ENCODE measurements at regions not wholly inside any gene's neighbourhood (a gene's known extent, or its start where the extent isn't known, plus 50 kb on each side); places are given as distances from the start of the nearest gene placed in this dataset.

GRCh38 chr1:101166583-101167120, 70.2 kb upstream of the S1PR1 start:
- H3K9ac ChIP-seq (ENCODE audit: low read depth, low read length) = no peak overlapping the region
- H3K4me3 ChIP-seq (ENCODE audit: low read length) = no peak overlapping the region
- no peaks in the 10 kb centered on the region for H3K27me3 ChIP-seq (ENCODE audit: control insufficient read depth, insufficient read depth, low read length)
- H3K36me3 ChIP-seq (ENCODE audit: insufficient read depth, low read length) = no peaks in the 10 kb centered on the region
- H3K9me3 ChIP-seq (replicated peaks; ENCODE audit: low read length) = no peaks in the 10 kb centered on the region
- no peak overlapping the region for H3K4me2 ChIP-seq (ENCODE audit: low read length)
- no peaks in the 10 kb centered on the region for H3K4me1 ChIP-seq (ENCODE audit: control insufficient read depth, insufficient read depth, low read length)

GRCh38 chr1:101165954-101166353, 70.9 kb upstream of the S1PR1 start:
- H3K9me3 ChIP-seq (replicated peaks; ENCODE audit: low read length) = no peaks in the 10 kb centered on the region
- no peaks in the 10 kb centered on the region for H3K36me3 ChIP-seq (ENCODE audit: insufficient read depth, low read length)
- H3K4me1 ChIP-seq (ENCODE audit: control insufficient read depth, insufficient read depth, low read length) = no peaks in the 10 kb centered on the region
- H3K9ac ChIP-seq (ENCODE audit: low read depth, low read length) = no peak overlapping the region
- H3K27me3 ChIP-seq (ENCODE audit: control insufficient read depth, insufficient read depth, low read length) = no peaks in the 10 kb centered on the region
- no peak overlapping the region for H3K4me2 ChIP-seq (ENCODE audit: low read length)
- H3K4me3 ChIP-seq (ENCODE audit: low read length) = no peak overlapping the region

- no peaks in the 10 kb centered on the region for H3K4me1 ChIP-seq (ENCODE audit: control insufficient read depth, insufficient read depth, low read length)
- H3K9ac ChIP-seq (ENCODE audit: low read depth, low read length) = no peak overlapping the region
- H3K36me3 ChIP-seq (ENCODE audit: insufficient read depth, low read length) = no peaks in the 10 kb centered on the region
- H3K4me3 ChIP-seq (ENCODE audit: low read length) = no peak overlapping the region
- H3K27me3 ChIP-seq (ENCODE audit: control insufficient read depth, insufficient read depth, low read length) = no peaks in the 10 kb centered on the region
- H3K4me2 ChIP-seq (ENCODE audit: low read length) = no peak overlapping the region
- H3K9me3 ChIP-seq (replicated peaks; ENCODE audit: low read length) = no peaks in the 10 kb centered on the region
Measured at GRCh38 chr1:101165532-101165931, 71.3 kb upstream of the S1PR1 start.

- no peaks in the 10 kb centered on the region for H3K9me3 ChIP-seq (replicated peaks; ENCODE audit: low read length)
- H3K36me3 ChIP-seq (ENCODE audit: insufficient read depth, low read length) = no peaks in the 10 kb centered on the region
- H3K27me3 ChIP-seq (ENCODE audit: control insufficient read depth, insufficient read depth, low read length) = no peaks in the 10 kb centered on the region
- no peaks in the 10 kb centered on the region for H3K4me1 ChIP-seq (ENCODE audit: control insufficient read depth, insufficient read depth, low read length)
- no peak overlapping the region for H3K9ac ChIP-seq (ENCODE audit: low read depth, low read length)
- H3K4me2 ChIP-seq (ENCODE audit: low read length) = no peak overlapping the region
- no peak overlapping the region for H3K4me3 ChIP-seq (ENCODE audit: low read length)
Measured at GRCh38 chr1:101164776-101165175, 72.0 kb upstream of the S1PR1 start.

- Histone ChIP-seq H3K4me2 (ENCODE audit: low read length) (no peak overlapping the region), H3K27me3 (ENCODE audit: control insufficient read depth, insufficient read depth, low read length) (no peaks in the 10 kb centered on the region), H3K4me1 (ENCODE audit: control insufficient read depth, insufficient read depth, low read length) (no peaks in the 10 kb centered on the region), H3K36me3 (ENCODE audit: insufficient read depth, low read length) (no peaks in the 10 kb centered on the region), H3K4me3 (ENCODE audit: low read length) (no peak overlapping the region), H3K9ac (ENCODE audit: low read depth, low read length) (no peak overlapping the region), H3K9me3 (replicated peaks; ENCODE audit: low read length) (no peaks in the 10 kb centered on the region)
Measured at GRCh38 chr1:101162736-101163735, 73.8 kb upstream of the S1PR1 start.

- no peaks in the 10 kb centered on the region for H3K9me3 ChIP-seq (replicated peaks; ENCODE audit: low read length)
- H3K4me3 ChIP-seq (ENCODE audit: low read length) = no peak overlapping the region
- H3K4me1 ChIP-seq (ENCODE audit: control insufficient read depth, insufficient read depth, low read length) = no peaks in the 10 kb centered on the region
- no peaks in the 10 kb centered on the region for H3K36me3 ChIP-seq (ENCODE audit: insufficient read depth, low read length)
- H3K4me2 ChIP-seq (ENCODE audit: low read length) = no peak overlapping the region
- no peaks in the 10 kb centered on the region for H3K27me3 ChIP-seq (ENCODE audit: control insufficient read depth, insufficient read depth, low read length)
- no peak overlapping the region for H3K9ac ChIP-seq (ENCODE audit: low read depth, low read length)
Measured at GRCh38 chr1:101162300-101162699, 74.5 kb upstream of the S1PR1 start.

GRCh38 chr1:101161619-101162018, 75.2 kb upstream of the S1PR1 start:
- H3K9ac ChIP-seq (ENCODE audit: low read depth, low read length) = no peak overlapping the region
- no peak overlapping the region for H3K4me3 ChIP-seq (ENCODE audit: low read length)
- H3K27me3 ChIP-seq (ENCODE audit: control insufficient read depth, insufficient read depth, low read length) = no peaks in the 10 kb centered on the region
- H3K4me1 ChIP-seq (ENCODE audit: control insufficient read depth, insufficient read depth, low read length) = no peaks in the 10 kb centered on the region
- H3K4me2 ChIP-seq (ENCODE audit: low read length) = no peak overlapping the region
- H3K36me3 ChIP-seq (ENCODE audit: insufficient read depth, low read length) = no peaks in the 10 kb centered on the region
- no peaks in the 10 kb centered on the region for H3K9me3 ChIP-seq (replicated peaks; ENCODE audit: low read length)

- no peaks in the 10 kb centered on the region for H3K27me3 ChIP-seq (ENCODE audit: control insufficient read depth, insufficient read depth, low read length)
- no peaks in the 10 kb centered on the region for H3K9me3 ChIP-seq (replicated peaks; ENCODE audit: low read length)
- H3K36me3 ChIP-seq (ENCODE audit: insufficient read depth, low read length) = no peaks in the 10 kb centered on the region
- no peak overlapping the region for H3K9ac ChIP-seq (ENCODE audit: low read depth, low read length)
- no peak overlapping the region for H3K4me3 ChIP-seq (ENCODE audit: low read length)
- no peaks in the 10 kb centered on the region for H3K4me1 ChIP-seq (ENCODE audit: control insufficient read depth, insufficient read depth, low read length)
- no peak overlapping the region for H3K4me2 ChIP-seq (ENCODE audit: low read length)
Measured at GRCh38 chr1:101158424-101158823, 78.4 kb upstream of the S1PR1 start.

- H3K36me3 ChIP-seq (ENCODE audit: insufficient read depth, low read length) = no peaks in the 10 kb centered on the region
Measured at GRCh38 chr1:101154547-101154946, 82.3 kb upstream of the S1PR1 start.

GRCh38 chr1:101153692-101154091, 83.1 kb upstream of the S1PR1 start:
- no peak overlapping the region for H3K4me3 ChIP-seq (ENCODE audit: low read length)
- peaks cover 19% of the 10 kb centered on the region for H3K4me1 ChIP-seq (ENCODE audit: control insufficient read depth, insufficient read depth, low read length)
- H3K36me3 ChIP-seq (ENCODE audit: insufficient read depth, low read length) = no peaks in the 10 kb centered on the region
- no peak overlapping the region for H3K9ac ChIP-seq (ENCODE audit: low read depth, low read length)
- no peaks in the 10 kb centered on the region for H3K27me3 ChIP-seq (ENCODE audit: control insufficient read depth, insufficient read depth, low read length)
- no peak overlapping the region for H3K4me2 ChIP-seq (ENCODE audit: low read length)
- H3K9me3 ChIP-seq (replicated peaks; ENCODE audit: low read length) = no peaks in the 10 kb centered on the region

More at GRCh38 chr1:101154547-101154946, 82.3 kb upstream of the S1PR1 start:
- H3K27me3 ChIP-seq (ENCODE audit: control insufficient read depth, insufficient read depth, low read length) = no peaks in the 10 kb centered on the region
- H3K4me3 ChIP-seq (ENCODE audit: low read length) = no peak overlapping the region
- H3K9ac ChIP-seq (ENCODE audit: low read depth, low read length) = no peak overlapping the region
- no peak overlapping the region for H3K4me2 ChIP-seq (ENCODE audit: low read length)
- H3K9me3 ChIP-seq (replicated peaks; ENCODE audit: low read length) = no peaks in the 10 kb centered on the region
- H3K4me1 ChIP-seq (ENCODE audit: control insufficient read depth, insufficient read depth, low read length) = peaks cover 11% of the 10 kb centered on the region

GRCh38 chr1:101152633-101153032, 84.2 kb upstream of the S1PR1 start:
- H3K27me3 ChIP-seq (ENCODE audit: control insufficient read depth, insufficient read depth, low read length) = no peaks in the 10 kb centered on the region
- H3K9me3 ChIP-seq (replicated peaks; ENCODE audit: low read length) = no peaks in the 10 kb centered on the region
- no peak overlapping the region for H3K9ac ChIP-seq (ENCODE audit: low read depth, low read length)
- no peak overlapping the region for H3K4me2 ChIP-seq (ENCODE audit: low read length)
- H3K4me1 ChIP-seq (ENCODE audit: control insufficient read depth, insufficient read depth, low read length) = peaks cover 21% of the 10 kb centered on the region
- H3K4me3 ChIP-seq (ENCODE audit: low read length) = no peak overlapping the region
- H3K36me3 ChIP-seq (ENCODE audit: insufficient read depth, low read length) = no peaks in the 10 kb centered on the region

- H3K4me2 ChIP-seq (ENCODE audit: low read length) = no peak overlapping the region
- H3K36me3 ChIP-seq (ENCODE audit: insufficient read depth, low read length) = no peaks in the 10 kb centered on the region
- no peaks in the 10 kb centered on the region for H3K27me3 ChIP-seq (ENCODE audit: control insufficient read depth, insufficient read depth, low read length)
- peaks cover 21% of the 10 kb centered on the region for H3K4me1 ChIP-seq (ENCODE audit: control insufficient read depth, insufficient read depth, low read length)
- no peak overlapping the region for H3K9ac ChIP-seq (ENCODE audit: low read depth, low read length)
- no peak overlapping the region for H3K4me3 ChIP-seq (ENCODE audit: low read length)
- no peaks in the 10 kb centered on the region for H3K9me3 ChIP-seq (replicated peaks; ENCODE audit: low read length)
Measured at GRCh38 chr1:101151286-101151685, 85.5 kb upstream of the S1PR1 start.

All from skeletal muscle satellite cell (primary cell).